Endothelial cell of umbilical vein (primary cell): ENCODE measurements at regions not wholly inside any gene's neighbourhood (a gene's known extent, or its start where the extent isn't known, plus 50 kb on each side); places are given as distances from the start of the nearest gene placed in this dataset.

Experiments used
- BruUV-seq: library from RNA; stranded (reverse); fragments of 400-500 nt; replicated peaks from 2 replicates; lab custom pipeline; 2021; lab: Mats Ljungman, UMichigan
- CTCF ChIA-PET: fragments of 300-600, 350-600 bp; sonication (Branson Sonifier 250); formaldehyde crosslinking; loops from one replicate; lab custom pipeline; 2021; ENCODE audit warnings: antibody characterized with exemption, inconsistent platforms; lab: Charles Lee
- POLR2A ChIA-PET: fragments of 300-600, 350-600 bp; sonication (Branson Sonifier 250); formaldehyde crosslinking; loops from one replicate; lab custom pipeline; 2021; ENCODE audit warnings: antibody characterized with exemption, inconsistent platforms; lab: Charles Lee
- DNase-seq: peaks from one replicate; pipeline ENCODE4 v3.0.0-alpha.2; 2011; ENCODE audit warnings: low read depth, low spot score
- FAIRE-seq: peaks from 2 replicates; lab custom pipeline; 2011; peaks lifted over from hg19 to GRCh38; lab: Jason Lieb, UNC
- H2AFZ ChIP-seq: 2 replicates; pipeline ENCODE4 v1.6.0; 2012; ENCODE audit warnings: low read depth, low read length, control low read depth, inconsistent platforms
- H3K27ac ChIP-seq: 2 replicates; pipeline ENCODE4 v1.5.1; 2011; ENCODE audit warnings: low read depth, mild to moderate bottlenecking, control low read depth, low read length, moderate library complexity; ENCODE audit not compliant: insufficient read depth
- H3K27me3 ChIP-seq, 2 experiments: 2 replicates each; pipeline versions ENCODE4 v1.6.0 to v1.6.1; 2011; ENCODE audit warnings: low read length in 2 of 2, mixed read lengths in 1 of 2; ENCODE audit not compliant: control insufficient read depth in 2 of 2, insufficient read depth in 2 of 2
- H3K36me3 ChIP-seq, 2 experiments: 2 replicates in 1 of 2; 3 replicates in 1 of 2; pipeline ENCODE4 v1.5.1; 2011; ENCODE audit warnings: low read length in 2 of 2, mild to moderate bottlenecking in 1 of 2, moderate library complexity in 1 of 2; ENCODE audit not compliant: control insufficient read depth in 2 of 2, insufficient read depth in 2 of 2; ENCODE audit errors: extremely low read depth in 1 of 2
- H3K4me1 ChIP-seq: 3 replicates; pipeline ENCODE4 v1.5.1; 2011; ENCODE audit warnings: mild to moderate bottlenecking, low read length; ENCODE audit not compliant: control insufficient read depth, insufficient read depth; ENCODE audit errors: extremely low read depth
- H3K4me2 ChIP-seq: 2 replicates; pipeline ENCODE4 v1.6.1; 2011; ENCODE audit warnings: low read length, control low read depth, mixed read lengths; ENCODE audit not compliant: insufficient read depth
- H3K4me3 ChIP-seq, 3 experiments: fragments of 200-600 bp in 1 of 3; sonication (generic), shearing (Covaris generic) in 1 of 3; replicated peaks in 1 of 3; 2 replicates each; pipeline ENCODE4 v1.5.1; 2011 to 2016; ENCODE audit warnings: control low read depth in 3 of 3, low read length in 3 of 3, mild to moderate bottlenecking in 2 of 3, inconsistent platforms in 1 of 3, low read depth in 1 of 3, moderate library complexity in 1 of 3; ENCODE audit not compliant: insufficient read depth in 1 of 3
- H3K79me2 ChIP-seq: 2 replicates; pipeline ENCODE4 v1.6.0; 2012; ENCODE audit warnings: low read length, inconsistent platforms; ENCODE audit not compliant: control insufficient read depth, insufficient read depth
- H3K9ac ChIP-seq: replicated peaks from 2 replicates; pipeline ENCODE3; 2011; ENCODE audit warnings: low read length, control low read depth; ENCODE audit not compliant: insufficient read depth; ENCODE audit errors: extremely low read depth
- H3K9me1 ChIP-seq: replicated peaks from 3 replicates; pipeline ENCODE4 v1.6.0; 2011; ENCODE audit warnings: mild to moderate bottlenecking, low read length; ENCODE audit not compliant: control insufficient read depth, insufficient read depth; ENCODE audit errors: extremely low read depth
- H3K9me3 ChIP-seq: replicated peaks from 2 replicates; pipeline ENCODE4 v1.5.1; 2012; ENCODE audit warnings: low read length, inconsistent platforms; ENCODE audit not compliant: control insufficient read depth, insufficient read depth
- H4K20me1 ChIP-seq: replicated peaks from 2 replicates; pipeline ENCODE3; 2011; ENCODE audit warnings: mild to moderate bottlenecking, low read length; ENCODE audit not compliant: control insufficient read depth, insufficient read depth; ENCODE audit errors: extremely low read depth
- EZH2 ChIP-seq: IDR thresholded peaks from 2 replicates; pipeline ENCODE4 v1.6.1; 2012; ENCODE audit warnings: borderline replicate concordance, low read depth, mild to moderate bottlenecking, moderate library complexity, low read length, inconsistent platforms; ENCODE audit not compliant: severe bottlenecking
- FOS ChIP-seq: IDR thresholded peaks from 2 replicates; pipeline ENCODE4 v1.6.1; 2011; ENCODE audit warnings: mild to moderate bottlenecking, low read length, moderate library complexity, borderline replicate concordance; ENCODE audit not compliant: insufficient read depth
- GATA2 ChIP-seq: IDR thresholded peaks from 2 replicates; pipeline ENCODE4 v1.7.0; 2011; ENCODE audit warnings: low read depth, mild to moderate bottlenecking, moderate library complexity, mixed read lengths, low read length; ENCODE audit not compliant: insufficient read length, insufficient read depth
- JUN ChIP-seq: IDR thresholded peaks from 2 replicates; pipeline ENCODE4 v1.6.1; 2011; ENCODE audit warnings: borderline replicate concordance, low read depth; ENCODE audit not compliant: insufficient read length, insufficient read depth
- MYC ChIP-seq: IDR thresholded peaks from one replicate; pipeline ENCODE4 v1.6.1; 2011; ENCODE audit warnings: mild to moderate bottlenecking, low read depth, low read length
- POLR2A ChIP-seq: IDR thresholded peaks from 2 replicates; pipeline ENCODE4 v1.6.1; 2012; ENCODE audit warnings: low read depth, mild to moderate bottlenecking, control low read depth, low read length
- POLR2AphosphoS5 ChIP-seq: IDR thresholded peaks from 2 replicates; pipeline ENCODE4 v1.6.1; 2012; ENCODE audit warnings: low read depth, mild to moderate bottlenecking, control low read depth, low read length, moderate library complexity; ENCODE audit not compliant: insufficient read depth
- dilution Hi-C: fragments of 300-500 bp; cut with MboI; formaldehyde crosslinking; loops from one replicate; pipeline ENCODE4 v1.15.0; 2019; ENCODE audit warnings: low sequenced_read_pairs; ENCODE audit not compliant: extremely low pct_ligation_motif_present
- intact Hi-C: fragments of 100-400 bp; cut with micrococcal nuclease; formaldehyde crosslinking; loops from one replicate; pipeline ENCODE4 v1.10.0; 2022
- TF ChIP-seq, protein P1 (sequence below): IDR thresholded peaks from 2 replicates; pipeline ENCODE4 v1.6.1; 2011; ENCODE audit not compliant: insufficient read depth, insufficient read length
- TF ChIP-seq, protein P2 (sequence below), 2 donors: IDR thresholded peaks; 1 replicate in 1 of 2; 2 replicates in 1 of 2; pipeline ENCODE4 v1.5.1; 2011; ENCODE audit warnings: low read length in 2 of 2, mild to moderate bottlenecking in 2 of 2, moderate library complexity in 2 of 2, control low read depth in 1 of 2, inconsistent platforms in 1 of 2, low read depth in 1 of 2; ENCODE audit not compliant: insufficient read depth in 1 of 2; ENCODE audit errors: extremely low read depth in 1 of 2

DNA sequence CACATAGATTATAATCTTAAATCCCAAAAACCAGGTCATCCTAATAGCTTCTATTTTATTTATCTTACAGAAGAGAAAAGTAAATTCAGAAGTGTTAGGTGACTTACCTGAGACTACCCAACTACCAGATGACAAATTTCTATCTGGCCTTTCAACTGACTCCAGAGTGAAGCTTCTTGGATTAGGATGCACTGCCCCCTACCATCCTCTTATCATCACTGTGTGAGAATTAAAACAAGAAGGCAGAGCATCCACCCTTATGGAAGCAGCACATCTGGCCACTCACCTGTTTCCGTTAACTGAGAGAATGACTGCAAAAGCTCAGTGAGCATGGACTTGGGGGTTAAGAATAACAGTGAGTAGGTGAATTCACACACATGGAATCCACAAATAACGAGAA is 502.6 kb upstream of the TECRL start:
- Histone ChIP-seq H4K20me1 (no peaks in the 10 kb centered on the region), H3K27me3 (no peaks in the 10 kb centered on the region), H3K9me3 (no peaks in the 10 kb centered on the region), H3K4me2 (no peak overlapping the region), H3K4me1 (no peaks in the 10 kb centered on the region), H3K4me3 (no peak overlapping the region), H2AFZ (no peak overlapping the region), H3K9ac (no peak overlapping the region), H3K27ac (no peak overlapping the region), H3K36me3 (no peaks in the 10 kb centered on the region), H3K9me1 (no peaks in the 10 kb centered on the region), H3K79me2 (no peaks in the 10 kb centered on the region)
- DNase-seq (no peak), FAIRE-seq (no peak)
- ChIA-PET CTCF (no interaction called here), POLR2A (no interaction called here)
- TF ChIP-seq, protein P1, sequence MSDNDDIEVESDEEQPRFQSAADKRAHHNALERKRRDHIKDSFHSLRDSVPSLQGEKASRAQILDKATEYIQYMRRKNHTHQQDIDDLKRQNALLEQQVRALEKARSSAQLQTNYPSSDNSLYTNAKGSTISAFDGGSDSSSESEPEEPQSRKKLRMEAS = no peak
- no peak for TF ChIP-seq EZH2
- TF ChIP-seq MYC = no peak
- no peak for TF ChIP-seq GATA2
- intact Hi-C loops (no loop called here), dilution Hi-C loops (no loop called here)
- no TSS peak for BruUV-seq

DNA sequence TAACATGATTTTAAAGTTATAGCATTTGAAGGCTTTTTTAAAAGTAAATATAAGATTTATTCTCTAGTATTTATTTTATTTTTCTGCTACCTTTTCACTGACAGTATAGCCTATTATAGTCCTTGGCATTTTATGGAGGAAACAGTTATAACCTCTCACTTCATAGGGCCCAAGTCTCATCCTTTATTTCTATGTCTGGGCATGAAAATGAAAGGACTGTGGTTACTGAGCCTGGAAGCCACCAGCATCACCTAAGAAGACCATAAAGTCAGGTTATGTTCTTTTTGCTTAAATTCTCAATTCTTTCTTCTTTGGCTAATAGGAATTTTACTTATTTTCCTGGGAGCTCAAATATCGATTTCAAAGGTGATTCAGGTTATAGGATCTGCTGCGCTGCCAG is 494.7 kb upstream of the TECRL start:
- no peak overlapping the region for H3K9ac ChIP-seq
- no peaks in the 10 kb centered on the region for H4K20me1 ChIP-seq
- no peaks in the 10 kb centered on the region for H3K4me1 ChIP-seq
- H3K27me3 ChIP-seq = no peaks in the 10 kb centered on the region
- no peak overlapping the region for H3K27ac ChIP-seq
- no peak overlapping the region for H2AFZ ChIP-seq
- H3K4me3 ChIP-seq = no peak overlapping the region
- POLR2A ChIA-PET = no interaction called here
- dilution Hi-C loops = no loop called here
- no peaks in the 10 kb centered on the region for H3K36me3 ChIP-seq
- CTCF ChIA-PET = no interaction called here
- no peaks in the 10 kb centered on the region for H3K9me1 ChIP-seq
- no TSS peak for BruUV-seq
- intact Hi-C loops = no loop called here
- DNase-seq (no peak), FAIRE-seq (no peak)
- TF ChIP-seq POLR2A = no peak
- TF ChIP-seq GATA2 = no peak
- no peak for TF ChIP-seq FOS
- TF ChIP-seq, protein P2, sequence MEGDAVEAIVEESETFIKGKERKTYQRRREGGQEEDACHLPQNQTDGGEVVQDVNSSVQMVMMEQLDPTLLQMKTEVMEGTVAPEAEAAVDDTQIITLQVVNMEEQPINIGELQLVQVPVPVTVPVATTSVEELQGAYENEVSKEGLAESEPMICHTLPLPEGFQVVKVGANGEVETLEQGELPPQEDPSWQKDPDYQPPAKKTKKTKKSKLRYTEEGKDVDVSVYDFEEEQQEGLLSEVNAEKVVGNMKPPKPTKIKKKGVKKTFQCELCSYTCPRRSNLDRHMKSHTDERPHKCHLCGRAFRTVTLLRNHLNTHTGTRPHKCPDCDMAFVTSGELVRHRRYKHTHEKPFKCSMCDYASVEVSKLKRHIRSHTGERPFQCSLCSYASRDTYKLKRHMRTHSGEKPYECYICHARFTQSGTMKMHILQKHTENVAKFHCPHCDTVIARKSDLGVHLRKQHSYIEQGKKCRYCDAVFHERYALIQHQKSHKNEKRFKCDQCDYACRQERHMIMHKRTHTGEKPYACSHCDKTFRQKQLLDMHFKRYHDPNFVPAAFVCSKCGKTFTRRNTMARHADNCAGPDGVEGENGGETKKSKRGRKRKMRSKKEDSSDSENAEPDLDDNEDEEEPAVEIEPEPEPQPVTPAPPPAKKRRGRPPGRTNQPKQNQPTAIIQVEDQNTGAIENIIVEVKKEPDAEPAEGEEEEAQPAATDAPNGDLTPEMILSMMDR (IDR thresholded peaks at IDR 0.05; ENCODE audit: extremely low read depth in 1 of 2, insufficient read depth in 1 of 2, low read depth in 1 of 2, low read length in 2 of 2) = no peak
- TF ChIP-seq MYC = no peak
- no peak for TF ChIP-seq POLR2AphosphoS5
- no peak for TF ChIP-seq JUN
- TF ChIP-seq, protein P1 = no peak
- H3K9me3 ChIP-seq = no peaks in the 10 kb centered on the region
- H3K4me2 ChIP-seq = no peak overlapping the region
- no peaks in the 10 kb centered on the region for H3K79me2 ChIP-seq
